Astrocyte (in vitro differentiated cells and primary cell): ENCODE measurements at regions not wholly inside any gene's neighbourhood (a gene's known extent, or its start where the extent isn't known, plus 50 kb on each side); places are given as distances from the start of the nearest gene placed in this dataset.

Experiments used
- DNase-seq: peaks from one replicate; pipeline ENCODE4 v3.0.0-alpha.2; 2010; ENCODE audit warnings: low read depth
- FAIRE-seq: peaks from 2 replicates; lab custom pipeline; 2011; peaks lifted over from hg19 to GRCh38; lab: Jason Lieb, UNC
- H2AFZ ChIP-seq: 2 replicates; pipeline ENCODE4 v1.6.0; 2012; ENCODE audit warnings: low read depth, low read length, inconsistent platforms
- H3K27ac ChIP-seq: 2 replicates; pipeline ENCODE4 v1.5.1; 2011; ENCODE audit warnings: low read depth, low read length, inconsistent platforms
- H3K27me3 ChIP-seq: 2 replicates; pipeline ENCODE4 v1.6.0; 2011; ENCODE audit warnings: low read length, inconsistent platforms; ENCODE audit not compliant: insufficient read depth
- H3K36me3 ChIP-seq: 2 replicates; pipeline ENCODE4 v1.5.1; 2011; ENCODE audit warnings: low read length, inconsistent platforms; ENCODE audit not compliant: insufficient read depth
- H3K4me1 ChIP-seq: 2 replicates; pipeline ENCODE4 v1.5.1; 2011; ENCODE audit warnings: low read length, inconsistent platforms; ENCODE audit not compliant: insufficient read depth
- H3K4me2 ChIP-seq: 2 replicates; pipeline ENCODE4 v1.6.0; 2012; ENCODE audit warnings: low read length, inconsistent platforms
- H3K4me3 ChIP-seq: 2 replicates; pipeline ENCODE4 v1.5.1; 2011; ENCODE audit warnings: low read depth, mild to moderate bottlenecking, low read length, inconsistent platforms; ENCODE audit not compliant: insufficient read depth
- H3K79me2 ChIP-seq: 2 replicates; pipeline ENCODE4 v1.6.0; 2012; ENCODE audit warnings: mild to moderate bottlenecking, low read length, inconsistent platforms; ENCODE audit not compliant: insufficient read depth
- H3K9ac ChIP-seq: 2 replicates; pipeline ENCODE4 v1.6.0; 2012; ENCODE audit warnings: mild to moderate bottlenecking, low read length, inconsistent platforms
- H3K9me3 ChIP-seq: 2 replicates; pipeline ENCODE4 v1.5.1; 2012; ENCODE audit warnings: low read depth, mild to moderate bottlenecking, low read length, inconsistent platforms; ENCODE audit not compliant: insufficient read depth
- H4K20me1 ChIP-seq: 2 replicates; pipeline ENCODE4 v1.6.0; 2012; ENCODE audit warnings: low read length, inconsistent platforms; ENCODE audit not compliant: insufficient read depth
- H3K27ac Mint-ChIP-seq: one replicate; pipeline ENCODE4 v1.8.0; 2021; ENCODE audit warnings: mild to moderate bottlenecking, mixed read lengths; ENCODE audit not compliant: unreplicated experiment
- H3K27me3 Mint-ChIP-seq: one replicate; pipeline ENCODE4 v1.8.0; 2021; ENCODE audit warnings: low read depth, mixed read lengths; ENCODE audit not compliant: unreplicated experiment
- H3K36me3 Mint-ChIP-seq: one replicate; pipeline ENCODE4 v1.8.0; 2021; ENCODE audit warnings: low read depth, mixed read lengths; ENCODE audit not compliant: unreplicated experiment
- H3K4me1 Mint-ChIP-seq: one replicate; pipeline ENCODE4 v1.8.0; 2021; ENCODE audit warnings: low read depth, mixed read lengths; ENCODE audit not compliant: unreplicated experiment
- H3K4me3 Mint-ChIP-seq: one replicate; pipeline ENCODE4 v1.8.0; 2021; ENCODE audit warnings: mild to moderate bottlenecking, moderate library complexity, mixed read lengths; ENCODE audit not compliant: unreplicated experiment
- H3K9me3 Mint-ChIP-seq: one replicate; pipeline ENCODE4 v1.8.0; 2021; ENCODE audit warnings: mild to moderate bottlenecking, mixed read lengths; ENCODE audit not compliant: unreplicated experiment
- EZH2 ChIP-seq: IDR thresholded peaks from 2 replicates; pipeline ENCODE4 v1.6.1; 2012; ENCODE audit warnings: mild to moderate bottlenecking, low read length, inconsistent platforms; ENCODE audit not compliant: insufficient read depth
- TF ChIP-seq, protein P1 (sequence below): IDR thresholded peaks from 2 replicates; pipeline ENCODE4 v1.5.1; 2011; ENCODE audit warnings: low read depth, mild to moderate bottlenecking, inconsistent platforms, low read length, moderate library complexity; ENCODE audit not compliant: insufficient read depth

DNA sequence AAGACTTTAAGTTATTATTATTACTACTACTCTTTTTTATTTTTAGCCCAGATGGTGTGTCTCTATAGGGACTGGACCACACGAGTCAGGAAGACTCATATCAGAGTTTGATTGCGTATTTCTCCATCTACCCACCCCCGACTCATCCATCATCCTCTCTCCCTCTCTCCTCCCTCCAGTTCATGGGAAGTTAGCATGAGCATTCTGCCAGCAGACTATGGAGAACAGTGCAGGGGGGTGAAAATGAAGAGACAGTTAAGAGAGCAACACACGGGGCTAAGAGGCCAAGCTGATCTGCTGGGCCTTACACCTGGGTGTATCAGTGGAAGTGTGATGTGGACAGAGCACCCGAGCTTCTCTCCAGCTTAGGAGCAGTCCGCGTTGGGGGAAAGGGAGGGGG lies 95.0 kb downstream of the UQCRFS1 start:
- Histone ChIP-seq H3K79me2 (no peaks in the 10 kb centered on the region), H3K27ac (no peak overlapping the region), H3K4me3 (no peak overlapping the region), H3K9ac (no peak overlapping the region), H3K9me3 (peaks cover 12% of the 10 kb centered on the region), H3K36me3 (no peaks in the 10 kb centered on the region), H3K4me2 (no peak overlapping the region), H2AFZ (no peak overlapping the region), H3K27me3 (no peaks in the 10 kb centered on the region), H3K4me1 (no peaks in the 10 kb centered on the region), H4K20me1 (no peaks in the 10 kb centered on the region)
- FAIRE-seq, result no peak
- H3K27me3 Mint-ChIP-seq, result peaks cover 26% of the 10 kb centered on the region
- TF ChIP-seq EZH2, result no peak
- TF ChIP-seq, protein P1, sequence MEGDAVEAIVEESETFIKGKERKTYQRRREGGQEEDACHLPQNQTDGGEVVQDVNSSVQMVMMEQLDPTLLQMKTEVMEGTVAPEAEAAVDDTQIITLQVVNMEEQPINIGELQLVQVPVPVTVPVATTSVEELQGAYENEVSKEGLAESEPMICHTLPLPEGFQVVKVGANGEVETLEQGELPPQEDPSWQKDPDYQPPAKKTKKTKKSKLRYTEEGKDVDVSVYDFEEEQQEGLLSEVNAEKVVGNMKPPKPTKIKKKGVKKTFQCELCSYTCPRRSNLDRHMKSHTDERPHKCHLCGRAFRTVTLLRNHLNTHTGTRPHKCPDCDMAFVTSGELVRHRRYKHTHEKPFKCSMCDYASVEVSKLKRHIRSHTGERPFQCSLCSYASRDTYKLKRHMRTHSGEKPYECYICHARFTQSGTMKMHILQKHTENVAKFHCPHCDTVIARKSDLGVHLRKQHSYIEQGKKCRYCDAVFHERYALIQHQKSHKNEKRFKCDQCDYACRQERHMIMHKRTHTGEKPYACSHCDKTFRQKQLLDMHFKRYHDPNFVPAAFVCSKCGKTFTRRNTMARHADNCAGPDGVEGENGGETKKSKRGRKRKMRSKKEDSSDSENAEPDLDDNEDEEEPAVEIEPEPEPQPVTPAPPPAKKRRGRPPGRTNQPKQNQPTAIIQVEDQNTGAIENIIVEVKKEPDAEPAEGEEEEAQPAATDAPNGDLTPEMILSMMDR, result no peak
- no peaks in the 10 kb centered on the region for H3K4me1 Mint-ChIP-seq
- no peak overlapping the region for H3K27ac Mint-ChIP-seq
- no peak for DNase-seq
- no peaks in the 10 kb centered on the region for H3K9me3 Mint-ChIP-seq
- H3K36me3 Mint-ChIP-seq, result no peaks in the 10 kb centered on the region
- H3K4me3 Mint-ChIP-seq, result no peak overlapping the region

DNA sequence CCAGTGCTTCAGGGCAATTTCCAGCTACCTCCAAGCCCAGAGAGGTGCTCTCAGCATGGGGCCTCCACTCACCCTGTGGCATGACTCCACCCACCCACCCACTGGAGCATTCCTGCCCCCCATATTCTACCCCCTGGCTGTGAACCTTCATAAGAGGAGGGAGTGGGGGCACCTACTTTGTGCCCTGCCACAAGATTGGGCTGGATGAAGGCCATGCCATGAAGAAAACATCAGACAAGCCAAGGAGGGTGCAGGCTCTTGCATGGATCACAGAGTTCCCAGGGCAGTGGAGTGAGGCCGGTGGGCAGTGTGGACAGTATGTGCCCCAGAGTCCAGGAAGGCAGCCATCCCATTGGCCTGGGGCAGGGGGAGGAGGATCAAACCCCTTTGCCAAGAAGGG lies 97.8 kb downstream of the UQCRFS1 start:
- no peak for TF ChIP-seq EZH2
- TF ChIP-seq, protein P1, result no peak
- Mint-ChIP-seq H3K4me1 (no peaks in the 10 kb centered on the region), H3K9me3 (no peaks in the 10 kb centered on the region), H3K27ac (peak overlapping the region; percentile 8), H3K4me3 (no peak overlapping the region), H3K36me3 (no peaks in the 10 kb centered on the region), H3K27me3 (peaks cover 33% of the 10 kb centered on the region)
- peaks cover 3% of the 10 kb centered on the region for H3K9me3 ChIP-seq
- no peak for FAIRE-seq
- H3K4me2 ChIP-seq, result no peak overlapping the region
- H3K4me1 ChIP-seq, result no peaks in the 10 kb centered on the region
- no peaks in the 10 kb centered on the region for H3K79me2 ChIP-seq
- H3K27me3 ChIP-seq, result no peaks in the 10 kb centered on the region
- no peak overlapping the region for H3K9ac ChIP-seq
- H2AFZ ChIP-seq, result no peak overlapping the region
- H3K36me3 ChIP-seq, result no peaks in the 10 kb centered on the region
- H4K20me1 ChIP-seq, result no peaks in the 10 kb centered on the region
- DNase-seq, result no peak
- no peak overlapping the region for H3K4me3 ChIP-seq
- H3K27ac ChIP-seq, result no peak overlapping the region

DNA sequence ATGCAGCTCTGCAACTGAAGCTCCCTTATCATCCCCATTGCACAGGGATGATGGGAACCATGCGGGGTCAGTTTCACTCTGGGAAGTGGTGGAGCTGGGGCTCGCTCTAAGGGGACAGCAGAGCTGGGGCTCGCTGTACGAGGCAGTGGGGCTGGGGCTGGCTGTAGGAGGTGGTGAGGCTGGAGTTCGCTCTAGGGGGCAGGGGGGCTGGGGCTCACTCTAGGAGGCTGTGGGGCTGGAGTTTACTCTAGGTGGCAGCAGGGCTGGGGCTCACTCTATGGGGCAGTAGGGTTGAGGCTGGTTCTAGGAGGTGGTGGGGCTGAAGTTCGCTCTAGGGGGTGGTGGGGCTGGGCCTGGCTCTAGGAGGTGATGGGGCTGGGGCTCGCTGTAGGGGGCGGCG lies 99.1 kb downstream of the UQCRFS1 start:
- no peak overlapping the region for H3K4me3 Mint-ChIP-seq
- Histone ChIP-seq H3K9ac (no peak overlapping the region), H3K4me1 (no peaks in the 10 kb centered on the region), H3K9me3 (peaks cover 6% of the 10 kb centered on the region), H2AFZ (no peak overlapping the region), H4K20me1 (no peaks in the 10 kb centered on the region), H3K27me3 (no peaks in the 10 kb centered on the region), H3K27ac (no peak overlapping the region), H3K79me2 (no peaks in the 10 kb centered on the region), H3K4me2 (no peak overlapping the region), H3K4me3 (no peak overlapping the region), H3K36me3 (no peaks in the 10 kb centered on the region)
- FAIRE-seq (no peak), DNase-seq (no peak)
- TF ChIP-seq, protein P1, result no peak
- no peak for TF ChIP-seq EZH2
- H3K36me3 Mint-ChIP-seq, result no peaks in the 10 kb centered on the region
- no peak overlapping the region for H3K27ac Mint-ChIP-seq
- no peaks in the 10 kb centered on the region for H3K4me1 Mint-ChIP-seq
- H3K27me3 Mint-ChIP-seq, result peaks cover 36% of the 10 kb centered on the region
- H3K9me3 Mint-ChIP-seq, result no peaks in the 10 kb centered on the region
